ENCODE measurements at regions not wholly inside any gene's neighbourhood (a gene's known extent, or its start where the extent isn't known, plus 50 kb on each side); places are given as distances from the start of the nearest gene placed in this dataset.

- no peak for TF ChIP-seq CTCF (IDR thresholded peaks at IDR 0.05; ENCODE audit: low read depth, low read length, poor library complexity, severe bottlenecking)
- TF ChIP-seq EZH2phosphoT487 (IDR thresholded peaks at IDR 0.05; ENCODE audit: borderline replicate concordance, low read length): no peak
Measured at GRCh38 chr5:121489972-121490371, 361.7 kb upstream of the FTMT start.
